ENCODE measurements at regions not wholly inside any gene's neighbourhood (a gene's known extent, or its start where the extent isn't known, plus 50 kb on each side); places are given as distances from the start of the nearest gene placed in this dataset.

DNA sequence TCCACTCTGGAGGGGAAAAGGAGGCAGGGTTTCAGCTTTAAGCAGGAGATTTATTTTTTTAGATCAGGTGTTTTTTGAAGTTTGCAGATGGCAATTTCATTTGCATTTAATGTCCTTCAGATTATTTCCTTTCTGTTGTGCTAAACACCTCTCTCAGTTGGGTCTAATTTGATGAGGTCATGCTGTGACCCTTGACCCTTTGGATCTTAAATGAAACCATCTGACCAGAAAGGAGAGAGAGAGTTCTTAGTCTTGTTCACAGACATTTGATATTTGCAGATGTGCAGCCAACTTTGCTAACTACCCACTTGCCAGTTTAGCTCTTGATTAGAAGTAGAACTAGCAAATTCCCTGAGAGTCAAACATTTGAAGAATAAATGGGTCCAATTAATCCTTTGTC is 101.5 kb upstream of the RAB11FIP2 start:
- TF ChIP-seq, protein P1, sequence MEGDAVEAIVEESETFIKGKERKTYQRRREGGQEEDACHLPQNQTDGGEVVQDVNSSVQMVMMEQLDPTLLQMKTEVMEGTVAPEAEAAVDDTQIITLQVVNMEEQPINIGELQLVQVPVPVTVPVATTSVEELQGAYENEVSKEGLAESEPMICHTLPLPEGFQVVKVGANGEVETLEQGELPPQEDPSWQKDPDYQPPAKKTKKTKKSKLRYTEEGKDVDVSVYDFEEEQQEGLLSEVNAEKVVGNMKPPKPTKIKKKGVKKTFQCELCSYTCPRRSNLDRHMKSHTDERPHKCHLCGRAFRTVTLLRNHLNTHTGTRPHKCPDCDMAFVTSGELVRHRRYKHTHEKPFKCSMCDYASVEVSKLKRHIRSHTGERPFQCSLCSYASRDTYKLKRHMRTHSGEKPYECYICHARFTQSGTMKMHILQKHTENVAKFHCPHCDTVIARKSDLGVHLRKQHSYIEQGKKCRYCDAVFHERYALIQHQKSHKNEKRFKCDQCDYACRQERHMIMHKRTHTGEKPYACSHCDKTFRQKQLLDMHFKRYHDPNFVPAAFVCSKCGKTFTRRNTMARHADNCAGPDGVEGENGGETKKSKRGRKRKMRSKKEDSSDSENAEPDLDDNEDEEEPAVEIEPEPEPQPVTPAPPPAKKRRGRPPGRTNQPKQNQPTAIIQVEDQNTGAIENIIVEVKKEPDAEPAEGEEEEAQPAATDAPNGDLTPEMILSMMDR (IDR thresholded peaks at IDR 0.05): no peak
- Mint-ChIP-seq H3K4me1 (ENCODE audit: unreplicated experiment) (no peaks in the 10 kb centered on the region), H3K27ac (ENCODE audit: unreplicated experiment) (no peak overlapping the region), H3K36me3 (ENCODE audit: unreplicated experiment) (no peaks in the 10 kb centered on the region), H3K27me3 (ENCODE audit: unreplicated experiment) (no peaks in the 10 kb centered on the region), H3K9me3 (ENCODE audit: unreplicated experiment) (no peaks in the 10 kb centered on the region), H3K4me3 (ENCODE audit: unreplicated experiment) (no peak overlapping the region)
- DNase-seq (ENCODE audit: extremely low spot score, unreplicated experiment): no peak

DNA sequence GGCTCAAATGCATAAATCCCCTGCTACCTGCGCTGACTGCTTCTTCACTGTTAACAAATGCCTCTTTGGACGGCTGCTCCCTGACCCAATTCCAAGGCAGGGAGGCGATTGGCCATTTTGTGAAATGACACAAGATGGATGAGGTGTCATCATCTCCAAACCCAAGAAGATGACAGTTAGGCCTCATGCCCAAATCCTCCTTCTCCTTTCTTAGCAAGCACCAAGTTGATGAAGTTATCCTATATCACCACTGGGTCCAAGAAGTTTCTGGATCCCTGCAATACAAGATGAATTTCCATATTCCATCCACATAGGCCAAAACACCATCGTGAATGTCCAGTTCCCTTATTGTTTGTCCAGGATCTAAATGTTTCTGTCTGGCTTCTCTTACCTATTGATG is 98.5 kb upstream of the RAB11FIP2 start:
- TF ChIP-seq, protein P1 (IDR thresholded peaks at IDR 0.05): no peak
- H3K9me3 Mint-ChIP-seq (ENCODE audit: unreplicated experiment): no peaks in the 10 kb centered on the region
- no peak for DNase-seq (ENCODE audit: extremely low spot score, unreplicated experiment)
- no peak overlapping the region for H3K4me3 Mint-ChIP-seq (ENCODE audit: unreplicated experiment)
- no peaks in the 10 kb centered on the region for H3K27me3 Mint-ChIP-seq (ENCODE audit: unreplicated experiment)
- H3K4me1 Mint-ChIP-seq (ENCODE audit: unreplicated experiment): no peaks in the 10 kb centered on the region
- H3K36me3 Mint-ChIP-seq (ENCODE audit: unreplicated experiment): no peaks in the 10 kb centered on the region
- H3K27ac Mint-ChIP-seq (ENCODE audit: unreplicated experiment): no peak overlapping the region

DNA sequence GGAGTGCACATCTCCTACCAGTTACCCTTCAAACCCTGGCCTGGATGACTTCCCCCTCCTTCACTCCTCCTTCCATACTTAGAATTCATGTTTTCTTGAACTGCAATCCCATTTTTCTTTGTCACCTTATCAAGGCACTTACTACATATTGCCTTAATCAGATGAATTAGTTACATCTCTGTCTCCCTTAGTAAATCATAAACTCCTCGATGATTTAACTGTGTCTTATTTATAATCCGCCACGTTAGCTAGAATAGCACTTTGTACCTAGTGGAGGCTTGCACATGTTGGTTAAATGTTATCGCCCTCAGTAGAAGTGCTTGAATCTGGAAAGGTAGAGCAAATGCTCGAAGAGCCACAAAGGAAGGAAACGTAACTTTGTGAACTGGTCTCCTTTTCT is 94.7 kb upstream of the RAB11FIP2 start:
- TF ChIP-seq, protein P1 (IDR thresholded peaks at IDR 0.05): no peak
- DNase-seq (ENCODE audit: extremely low spot score, unreplicated experiment): no peak
- no peaks in the 10 kb centered on the region for H3K4me1 Mint-ChIP-seq (ENCODE audit: unreplicated experiment)
- H3K27me3 Mint-ChIP-seq (ENCODE audit: unreplicated experiment): no peaks in the 10 kb centered on the region
- H3K27ac Mint-ChIP-seq (ENCODE audit: unreplicated experiment): no peak overlapping the region
- H3K9me3 Mint-ChIP-seq (ENCODE audit: unreplicated experiment): no peaks in the 10 kb centered on the region
- no peaks in the 10 kb centered on the region for H3K36me3 Mint-ChIP-seq (ENCODE audit: unreplicated experiment)
- H3K4me3 Mint-ChIP-seq (ENCODE audit: unreplicated experiment): no peak overlapping the region

DNA sequence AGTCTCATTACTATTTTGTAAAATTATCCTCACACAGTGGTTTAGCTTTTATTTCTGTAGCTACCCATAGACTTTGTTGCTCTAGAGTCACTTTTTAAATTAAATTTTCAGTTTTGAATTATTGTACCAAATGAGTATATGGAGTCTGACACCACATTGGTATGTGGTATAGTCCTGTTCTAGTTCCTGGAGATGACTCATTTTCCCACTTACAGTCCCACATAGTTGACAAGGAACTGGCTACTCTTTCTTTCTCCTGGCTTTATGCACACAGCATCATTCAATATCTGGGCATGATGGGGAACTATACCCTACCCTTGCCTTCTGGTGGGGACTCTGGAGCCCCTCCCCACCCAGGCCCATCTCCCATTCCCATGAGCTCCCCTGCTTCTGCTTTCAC is 92.6 kb upstream of the RAB11FIP2 start:
- no peak for DNase-seq (ENCODE audit: extremely low spot score, unreplicated experiment)
- no peak overlapping the region for H3K4me3 Mint-ChIP-seq (ENCODE audit: unreplicated experiment)
- TF ChIP-seq, protein P1 (IDR thresholded peaks at IDR 0.05): no peak
- peaks cover 4% of the 10 kb centered on the region for H3K27me3 Mint-ChIP-seq (ENCODE audit: unreplicated experiment)
- no peak overlapping the region for H3K27ac Mint-ChIP-seq (ENCODE audit: unreplicated experiment)
- no peaks in the 10 kb centered on the region for H3K4me1 Mint-ChIP-seq (ENCODE audit: unreplicated experiment)
- H3K36me3 Mint-ChIP-seq (ENCODE audit: unreplicated experiment): no peaks in the 10 kb centered on the region
- H3K9me3 Mint-ChIP-seq (ENCODE audit: unreplicated experiment): no peaks in the 10 kb centered on the region

DNA sequence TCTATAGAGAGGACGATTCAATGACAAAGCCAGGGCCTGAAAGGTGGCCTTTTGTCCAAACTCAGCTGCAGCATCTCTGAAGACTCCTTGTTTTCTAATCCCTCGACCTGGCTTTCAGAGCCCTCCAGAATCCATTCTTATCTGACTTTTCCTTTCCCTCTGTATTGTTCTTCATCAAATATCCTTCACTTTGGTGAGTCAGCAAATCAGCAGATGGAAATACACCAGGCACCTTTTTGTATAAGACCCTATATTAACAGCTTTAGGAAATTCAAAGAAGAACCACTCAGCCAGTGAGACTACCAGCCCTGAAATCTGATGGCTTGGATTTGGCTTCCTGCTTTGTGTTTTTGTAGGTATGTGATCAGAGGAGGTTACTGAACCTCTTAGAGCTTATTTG is 81.9 kb upstream of the RAB11FIP2 start:
- H3K36me3 Mint-ChIP-seq (ENCODE audit: unreplicated experiment): no peaks in the 10 kb centered on the region
- H3K27me3 Mint-ChIP-seq (ENCODE audit: unreplicated experiment): no peaks in the 10 kb centered on the region
- no peak for DNase-seq (ENCODE audit: extremely low spot score, unreplicated experiment)
- TF ChIP-seq, protein P1 (IDR thresholded peaks at IDR 0.05): no peak
- no peak overlapping the region for H3K27ac Mint-ChIP-seq (ENCODE audit: unreplicated experiment)
- H3K9me3 Mint-ChIP-seq (ENCODE audit: unreplicated experiment): no peaks in the 10 kb centered on the region
- no peak overlapping the region for H3K4me3 Mint-ChIP-seq (ENCODE audit: unreplicated experiment)
- H3K4me1 Mint-ChIP-seq (ENCODE audit: unreplicated experiment): no peaks in the 10 kb centered on the region

All from osteocyte (in vitro differentiated cells).